GM19099 (cell line): ENCODE measurements at regions not wholly inside any gene's neighbourhood (a gene's known extent, or its start where the extent isn't known, plus 50 kb on each side); places are given as distances from the start of the nearest gene placed in this dataset.
A peak's percentile ranks its signal among the peaks of the same experiment; 100 is the strongest.

Experiments used
- POLR2A ChIP-seq: IDR thresholded peaks from 3 replicates; pipeline ENCODE4 v1.6.1; 2011; ENCODE audit warnings: low read depth; ENCODE audit not compliant: insufficient read length; ENCODE audit errors: extremely low read depth

DNA sequence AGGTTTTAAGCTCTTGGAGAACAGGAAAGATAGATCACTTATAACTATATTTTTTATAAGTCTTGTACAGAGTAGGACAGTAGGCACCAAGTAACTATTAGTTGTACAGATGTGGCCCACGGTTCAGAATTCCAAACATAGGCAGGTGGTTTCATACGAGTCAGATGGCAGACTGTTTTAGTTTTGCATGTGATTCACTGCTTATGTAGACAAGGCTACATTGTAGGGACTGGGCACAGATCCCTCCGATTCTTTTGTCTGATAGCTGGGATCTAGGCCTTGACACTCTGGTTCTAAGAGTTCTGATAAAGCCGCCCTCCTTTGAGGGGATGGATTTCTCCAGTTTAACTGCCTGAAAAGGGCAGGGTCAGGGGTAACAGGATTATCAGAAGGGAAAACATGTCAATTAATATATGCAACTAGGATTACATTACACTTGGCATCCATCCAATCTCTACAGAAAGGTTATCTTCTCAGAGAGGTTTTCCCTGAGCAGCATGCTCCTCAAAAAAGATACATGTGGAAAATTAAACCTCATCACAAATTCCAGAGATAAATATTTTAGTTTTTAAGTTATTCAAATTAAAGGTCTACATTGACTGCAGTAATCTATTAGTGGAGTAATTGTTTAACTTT, 87.8 kb downstream of the SPRY1 start:
- TF ChIP-seq POLR2A = no peak

DNA sequence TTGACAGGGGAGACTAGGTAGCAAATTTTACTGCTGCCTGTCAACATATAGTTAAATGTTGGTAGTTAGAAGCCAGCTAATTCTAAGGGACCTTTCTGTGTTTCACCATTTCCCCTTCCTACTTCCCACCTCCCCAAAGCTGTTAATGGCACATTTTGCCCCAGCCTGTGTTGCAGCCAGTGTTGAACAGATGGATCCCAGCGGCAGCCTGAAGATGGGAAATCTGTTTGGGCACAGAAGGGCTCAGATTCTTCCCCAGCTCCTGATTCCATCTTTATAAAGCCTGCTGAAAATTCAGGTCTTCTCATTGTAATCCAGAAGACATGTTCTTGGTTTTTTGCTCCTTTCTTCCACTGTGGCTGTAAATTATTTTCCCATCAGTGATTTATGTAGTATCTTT, 89.0 kb downstream of the SPRY1 start:
- TF ChIP-seq POLR2A = no peak

DNA sequence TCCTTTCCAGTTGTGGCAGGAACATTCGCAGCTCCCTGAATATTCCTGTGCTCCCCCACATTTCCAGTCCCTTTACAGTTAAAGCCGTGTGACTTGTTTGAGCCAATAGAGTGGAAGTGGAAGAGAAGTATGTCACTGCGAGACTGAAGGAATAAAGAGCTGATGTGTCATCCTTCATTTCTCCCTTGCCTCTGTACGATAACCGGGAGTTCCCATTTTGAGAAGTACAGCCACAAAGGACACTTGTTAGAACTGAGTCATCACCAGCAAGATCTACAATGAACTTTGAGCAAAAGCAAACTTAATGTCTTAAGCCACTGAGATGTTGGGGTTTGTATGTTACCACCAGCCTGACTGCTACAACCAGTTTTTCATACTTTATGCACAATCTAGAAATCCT, 92.3 kb downstream of the SPRY1 start:
- no peak for TF ChIP-seq POLR2A

DNA sequence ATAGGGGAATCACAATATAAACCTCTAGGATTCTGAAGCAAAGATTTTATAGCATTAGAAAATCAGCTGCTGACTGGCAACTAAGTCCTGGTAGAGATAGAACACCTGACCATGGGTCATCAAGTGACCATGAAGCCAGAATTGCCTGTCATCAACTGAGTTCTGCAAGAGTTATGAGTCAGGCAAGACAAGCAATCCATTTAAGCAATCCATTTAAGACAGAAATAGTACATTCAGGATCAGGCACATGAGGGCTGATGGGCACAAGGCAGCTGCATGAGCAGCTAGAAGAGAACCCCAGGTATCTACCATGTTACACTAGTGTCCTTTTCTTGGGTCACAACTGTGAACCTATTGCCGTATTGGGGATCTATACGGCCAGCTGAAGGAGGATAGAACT, 98.9 kb downstream of the SPRY1 start:
- no peak for TF ChIP-seq POLR2A

- no peak for TF ChIP-seq POLR2A
Observed at GRCh38 chr4:123496421-123496820, 99.8 kb downstream of the SPRY1 start.

DNA sequence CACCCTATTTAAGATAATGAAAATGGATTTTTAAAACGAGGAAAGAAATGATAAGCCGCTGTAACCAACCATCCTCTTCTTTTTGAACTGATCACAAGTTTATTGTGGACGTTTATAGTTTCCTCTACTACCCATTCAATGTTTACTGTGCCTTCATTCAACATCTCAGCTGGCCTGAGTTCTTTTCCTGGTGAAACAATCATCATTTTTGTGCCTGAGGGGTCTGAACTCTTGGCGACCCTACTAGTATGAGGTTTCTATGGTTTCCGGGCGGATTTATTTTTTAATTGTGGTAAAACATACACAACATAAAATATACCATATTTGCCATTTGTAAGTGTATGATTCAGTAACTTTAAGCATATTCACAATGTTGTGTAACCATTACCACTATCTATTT, 100.7 kb downstream of the SPRY1 start:
- TF ChIP-seq POLR2A = no peak

- TF ChIP-seq POLR2A = no peak
Observed at GRCh38 chr4:123501733-123502132, 105.1 kb downstream of the SPRY1 start.

DNA sequence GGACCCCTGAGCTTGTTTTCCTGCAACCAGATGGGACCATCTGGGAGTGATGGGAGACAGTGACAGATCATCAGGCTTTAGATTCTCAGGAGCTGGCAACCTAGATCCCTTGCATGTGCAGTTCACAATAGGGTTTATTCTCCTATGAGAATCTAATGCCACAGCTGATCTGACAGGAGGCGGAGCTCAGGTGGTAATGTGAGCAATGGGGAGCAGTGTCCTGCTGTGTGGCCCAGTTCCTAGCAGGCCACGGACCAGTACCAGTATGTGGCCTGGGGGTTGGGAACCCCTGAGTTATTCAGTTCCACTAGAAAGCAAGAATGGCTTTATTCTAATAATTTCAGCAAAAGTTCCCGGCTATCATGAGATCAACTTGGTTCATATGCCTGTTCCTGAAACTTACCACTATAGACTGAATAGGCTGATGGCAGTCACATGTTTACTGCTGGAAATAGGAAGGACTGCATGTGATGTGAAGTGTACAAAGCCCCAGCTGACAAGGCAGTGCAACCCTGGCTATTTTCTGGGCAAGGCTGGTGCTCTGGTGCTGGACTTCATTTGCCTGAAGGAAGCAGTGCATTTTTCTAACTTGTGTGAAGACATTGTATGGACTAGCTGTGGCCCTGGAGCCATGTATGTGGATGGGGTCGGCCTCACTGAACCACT, 107.2 kb downstream of the SPRY1 start:
- TF ChIP-seq POLR2A = no peak

DNA sequence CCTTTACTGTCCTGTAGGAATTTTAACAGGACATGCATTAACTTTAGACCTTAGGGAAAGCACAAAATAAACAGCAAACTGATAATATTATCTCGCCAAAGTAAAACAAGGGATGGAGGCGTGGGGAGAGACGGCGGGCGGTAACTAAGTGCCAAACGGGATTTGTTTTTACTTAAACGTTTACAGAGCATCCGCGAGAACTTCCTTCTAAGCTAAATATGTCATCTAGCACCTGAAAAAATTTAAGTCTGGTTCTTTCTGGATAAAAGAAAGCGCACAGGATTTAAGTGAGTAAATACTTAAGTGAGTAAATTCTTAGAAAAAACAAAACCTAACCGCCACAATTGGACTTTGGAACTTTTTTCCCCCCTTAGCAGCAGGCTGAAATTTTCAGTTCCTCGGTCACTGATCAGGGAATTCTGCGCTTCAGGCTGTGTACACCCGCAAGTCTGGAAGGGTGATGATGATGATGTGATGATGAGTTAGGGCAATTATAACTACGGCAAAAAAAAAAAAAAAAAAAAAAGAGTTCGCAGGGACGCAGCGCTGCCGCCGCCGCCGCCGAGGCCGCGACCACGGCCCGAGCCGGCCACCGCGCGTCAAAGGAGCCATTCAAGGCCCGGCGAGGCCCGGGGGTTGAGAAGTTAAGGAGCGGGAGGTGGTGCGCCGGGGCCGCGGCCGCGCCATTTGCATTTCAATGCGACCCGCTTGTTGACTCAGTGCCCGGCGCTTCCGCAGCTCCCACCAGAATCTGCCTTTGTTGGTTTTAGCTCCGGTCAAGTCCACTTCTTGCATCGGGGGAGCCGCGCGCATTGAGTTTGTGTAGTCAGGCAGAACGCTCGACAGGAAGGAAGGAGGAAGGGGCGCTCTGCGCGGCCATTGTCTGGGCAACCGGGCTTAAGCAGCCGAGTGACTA, 108.8 kb downstream of the SPRY1 start:
- TF ChIP-seq POLR2A = peak; percentile 24

DNA sequence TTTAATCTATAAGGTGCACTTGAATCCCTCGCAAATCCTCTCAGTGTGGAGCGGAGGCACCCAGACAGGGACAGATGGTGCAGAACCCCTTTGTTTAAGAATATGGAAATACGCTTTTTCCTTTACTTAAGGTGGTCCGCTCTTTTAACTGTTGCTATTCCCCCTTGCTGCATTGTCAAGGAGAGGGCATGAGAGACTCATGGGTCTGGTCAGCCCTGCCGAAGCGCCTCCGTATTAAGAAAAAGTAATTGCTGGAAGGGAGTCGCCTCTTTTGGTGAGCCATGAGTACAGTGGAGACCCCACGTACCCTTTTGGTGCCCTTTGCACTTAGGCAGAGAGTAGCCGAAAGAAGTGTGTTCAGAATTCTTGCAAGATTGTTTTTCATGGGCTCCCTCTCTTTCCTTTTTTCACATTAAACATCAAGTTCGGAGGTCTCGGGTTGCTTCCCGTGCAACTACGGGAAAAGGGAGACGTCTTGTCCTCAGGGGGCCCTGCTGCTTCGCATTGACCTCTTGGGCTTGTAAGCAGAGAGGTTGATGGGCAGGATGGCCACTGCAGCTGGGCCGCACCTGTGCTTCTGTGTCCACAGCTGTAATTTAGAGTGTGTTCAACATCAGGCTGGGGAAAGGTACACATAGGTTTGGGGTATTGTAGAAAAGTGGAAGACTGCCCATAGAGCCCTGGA, 109.6 kb downstream of the SPRY1 start:
- TF ChIP-seq POLR2A = no peak

DNA sequence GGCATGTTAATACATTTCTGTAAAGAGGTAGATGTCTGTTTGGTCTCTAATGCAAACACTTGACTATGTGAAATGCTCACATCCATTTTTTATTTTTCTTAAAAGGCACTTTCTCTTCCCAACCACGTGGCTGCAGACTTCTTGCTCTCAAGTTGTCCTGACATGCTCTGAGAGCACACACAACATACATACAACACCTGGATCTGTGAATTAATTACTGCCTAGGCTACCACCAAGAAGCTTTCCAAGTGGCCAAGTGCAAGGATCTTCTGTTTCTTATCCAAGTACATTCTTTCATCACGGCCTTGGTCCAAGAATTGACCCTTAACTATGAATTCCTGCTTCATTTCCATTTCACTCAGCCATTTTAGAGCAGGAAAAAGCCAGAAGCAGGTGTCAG, 110.8 kb downstream of the SPRY1 start:
- no peak for TF ChIP-seq POLR2A

DNA sequence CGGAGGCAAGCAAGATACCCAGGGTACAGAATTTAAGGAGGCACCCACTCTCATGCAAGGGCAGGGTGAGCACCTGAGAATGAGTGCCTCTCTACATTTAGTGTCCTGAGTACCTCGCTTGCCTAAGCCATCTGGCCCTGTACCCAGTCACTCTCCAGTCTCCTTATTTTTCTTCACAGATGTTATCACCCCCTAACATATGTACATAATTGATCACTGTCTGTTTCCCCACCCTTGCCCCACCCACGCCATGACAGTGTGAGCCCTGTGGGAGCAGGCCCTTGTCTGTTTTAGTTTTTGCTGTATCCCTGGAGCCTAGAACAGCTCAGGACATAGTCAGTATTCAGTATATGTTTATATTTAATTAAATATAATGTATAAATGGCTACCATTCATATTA, 113.6 kb downstream of the SPRY1 start:
- no peak for TF ChIP-seq POLR2A

- TF ChIP-seq POLR2A = no peak
Observed at GRCh38 chr4:123510659-123511058, 114.1 kb downstream of the SPRY1 start.

DNA sequence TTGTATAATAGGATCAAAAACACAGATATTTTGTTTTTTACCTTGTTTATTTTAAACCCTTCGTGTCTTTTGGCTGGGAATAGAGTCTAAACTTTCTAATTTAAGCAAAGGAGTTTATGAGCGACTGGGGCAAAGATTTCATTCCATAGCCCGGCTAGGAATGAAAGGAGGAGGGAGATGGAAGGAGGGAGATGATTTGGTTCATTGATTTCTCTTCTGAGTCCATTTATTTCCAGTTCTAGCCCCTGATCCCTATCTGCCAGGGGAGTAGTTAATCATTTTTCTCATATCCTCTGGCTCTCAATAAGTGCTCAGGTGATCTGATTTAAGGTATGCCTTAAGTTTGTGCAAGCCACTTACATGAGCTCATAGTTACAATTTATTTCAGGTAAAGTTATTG, 120.0 kb downstream of the SPRY1 start:
- no peak for TF ChIP-seq POLR2A

GRCh38 chr4:123517176-123517575, 120.6 kb downstream of the SPRY1 start:
- TF ChIP-seq POLR2A = no peak
